Stimulated activated CD4-positive, alpha-beta T cell treated with anti-CD3 and anti-CD28 coated beads, TNF-alpha, amount 100 ng/mL, for 48 hours (primary cell): ENCODE measurements at regions not wholly inside any gene's neighbourhood (a gene's known extent, or its start where the extent isn't known, plus 50 kb on each side); places are given as distances from the start of the nearest gene placed in this dataset.
A peak's percentile ranks its signal among the peaks of the same experiment; 100 is the strongest.

Source experiments
- DNase-seq, 3 donors: peaks; one replicate each; pipeline ENCODE4 v3.0.0-alpha.2; 2020; ENCODE audit warnings: low read depth in 3 of 3

- DNase-seq: no peak
Measured at GRCh38 chr5:146940295-146940694, 61.7 kb upstream of the PPP2R2B start.

GRCh38 chr5:146944019-146944418 is 65.5 kb upstream of the PPP2R2B start:
- no peak for DNase-seq

GRCh38 chr5:146944764-146945616 is 66.4 kb upstream of the PPP2R2B start:
- DNase-seq: no peak

GRCh38 chr5:146945617-146946084 is 67.1 kb upstream of the PPP2R2B start:
- no peak for DNase-seq

- DNase-seq: no peak
Measured at GRCh38 chr5:146947181-146947941, 68.8 kb upstream of the PPP2R2B start.

- no peak for DNase-seq
Measured at GRCh38 chr5:146948666-146949065, 70.1 kb upstream of the PPP2R2B start.

- DNase-seq: no peak
Measured at GRCh38 chr5:146952168-146952567, 73.6 kb upstream of the PPP2R2B start.

- no peak for DNase-seq
Measured at GRCh38 chr5:146956217-146956616, 77.7 kb upstream of the PPP2R2B start.

GRCh38 chr5:146959360-146959759 is 80.8 kb upstream of the PPP2R2B start:
- DNase-seq: no peak

GRCh38 chr5:146962801-146963355 is 84.3 kb upstream of the PPP2R2B start:
- no peak for DNase-seq

GRCh38 chr5:146965761-146966659 is 87.5 kb upstream of the PPP2R2B start:
- DNase-seq: peak; percentile 8 to 35 (median 21)

GRCh38 chr5:146967646-146968045 is 89.1 kb upstream of the PPP2R2B start:
- no peak for DNase-seq

GRCh38 chr5:146971401-146971800 is 92.8 kb upstream of the PPP2R2B start:
- no peak for DNase-seq

GRCh38 chr5:146986469-146986868 is 107.9 kb upstream of the PPP2R2B start:
- DNase-seq: no peak

GRCh38 chr5:146993876-146994530 is 115.4 kb upstream of the PPP2R2B start:
- no peak for DNase-seq

- no peak for DNase-seq
Measured at GRCh38 chr5:146995878-146996277, 117.3 kb upstream of the PPP2R2B start.

GRCh38 chr5:147015405-147015804 is 136.8 kb upstream of the PPP2R2B start:
- DNase-seq: no peak

- DNase-seq: no peak
Measured at GRCh38 chr5:147017191-147017590, 138.6 kb upstream of the PPP2R2B start.

GRCh38 chr5:147017621-147018020 is 139.1 kb upstream of the PPP2R2B start:
- DNase-seq: no peak

GRCh38 chr5:147018812-147019211 is 140.3 kb upstream of the PPP2R2B start:
- DNase-seq: no peak

GRCh38 chr5:147036691-147037245 is 158.2 kb upstream of the PPP2R2B start:
- no peak for DNase-seq
